ENCODE measurements at regions not wholly inside any gene's neighbourhood (a gene's known extent, or its start where the extent isn't known, plus 50 kb on each side); places are given as distances from the start of the nearest gene placed in this dataset.

DNA sequence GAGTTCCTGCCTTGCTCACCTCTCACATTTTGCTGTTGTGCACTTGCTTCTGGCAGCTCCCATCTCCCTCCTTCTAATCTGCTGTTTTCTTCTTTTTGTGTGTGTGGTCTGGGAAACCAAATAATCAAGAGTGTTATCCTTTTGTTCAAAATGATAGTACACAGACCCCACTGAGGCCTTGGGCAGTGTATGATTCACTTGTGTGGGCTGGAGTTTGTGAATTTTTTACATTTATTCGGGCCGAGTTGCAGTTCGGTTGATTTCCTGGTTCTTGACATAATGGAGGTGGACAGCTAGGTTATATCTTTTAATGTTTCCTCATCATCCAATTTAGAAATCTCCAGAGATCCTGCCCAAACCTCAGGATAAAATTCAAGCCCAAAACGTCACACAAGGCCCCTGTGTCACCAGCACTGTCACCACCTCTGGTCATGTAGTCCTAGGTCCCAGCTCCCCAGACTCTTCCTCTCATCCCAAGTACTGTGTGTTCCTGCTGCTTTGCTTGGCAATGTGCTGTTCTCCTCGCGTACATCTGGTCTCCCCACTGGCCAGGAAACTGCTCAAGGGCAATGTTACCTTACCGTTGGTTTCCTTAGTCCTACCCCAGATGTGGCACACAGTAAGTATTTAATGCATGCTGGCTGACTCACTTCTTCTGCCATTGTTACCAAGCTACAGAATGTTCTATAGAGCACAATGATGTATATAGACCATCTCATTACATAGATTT lies 55.7 kb upstream of the PHACTR2 start:
- TF ChIP-seq, protein P1, sequence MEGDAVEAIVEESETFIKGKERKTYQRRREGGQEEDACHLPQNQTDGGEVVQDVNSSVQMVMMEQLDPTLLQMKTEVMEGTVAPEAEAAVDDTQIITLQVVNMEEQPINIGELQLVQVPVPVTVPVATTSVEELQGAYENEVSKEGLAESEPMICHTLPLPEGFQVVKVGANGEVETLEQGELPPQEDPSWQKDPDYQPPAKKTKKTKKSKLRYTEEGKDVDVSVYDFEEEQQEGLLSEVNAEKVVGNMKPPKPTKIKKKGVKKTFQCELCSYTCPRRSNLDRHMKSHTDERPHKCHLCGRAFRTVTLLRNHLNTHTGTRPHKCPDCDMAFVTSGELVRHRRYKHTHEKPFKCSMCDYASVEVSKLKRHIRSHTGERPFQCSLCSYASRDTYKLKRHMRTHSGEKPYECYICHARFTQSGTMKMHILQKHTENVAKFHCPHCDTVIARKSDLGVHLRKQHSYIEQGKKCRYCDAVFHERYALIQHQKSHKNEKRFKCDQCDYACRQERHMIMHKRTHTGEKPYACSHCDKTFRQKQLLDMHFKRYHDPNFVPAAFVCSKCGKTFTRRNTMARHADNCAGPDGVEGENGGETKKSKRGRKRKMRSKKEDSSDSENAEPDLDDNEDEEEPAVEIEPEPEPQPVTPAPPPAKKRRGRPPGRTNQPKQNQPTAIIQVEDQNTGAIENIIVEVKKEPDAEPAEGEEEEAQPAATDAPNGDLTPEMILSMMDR (IDR thresholded peaks at IDR 0.05; ENCODE audit: low read depth, low read length), result no peak
- peak; percentile 8 for DNase-seq (ENCODE audit: low read depth, low spot score)
- H3K4me3 ChIP-seq (ENCODE audit: low read depth, low read length), result no peak overlapping the region
- in situ Hi-C loops (cut with HindIII; ENCODE audit: low sequenced_read_pairs), result no loop called here

DNA sequence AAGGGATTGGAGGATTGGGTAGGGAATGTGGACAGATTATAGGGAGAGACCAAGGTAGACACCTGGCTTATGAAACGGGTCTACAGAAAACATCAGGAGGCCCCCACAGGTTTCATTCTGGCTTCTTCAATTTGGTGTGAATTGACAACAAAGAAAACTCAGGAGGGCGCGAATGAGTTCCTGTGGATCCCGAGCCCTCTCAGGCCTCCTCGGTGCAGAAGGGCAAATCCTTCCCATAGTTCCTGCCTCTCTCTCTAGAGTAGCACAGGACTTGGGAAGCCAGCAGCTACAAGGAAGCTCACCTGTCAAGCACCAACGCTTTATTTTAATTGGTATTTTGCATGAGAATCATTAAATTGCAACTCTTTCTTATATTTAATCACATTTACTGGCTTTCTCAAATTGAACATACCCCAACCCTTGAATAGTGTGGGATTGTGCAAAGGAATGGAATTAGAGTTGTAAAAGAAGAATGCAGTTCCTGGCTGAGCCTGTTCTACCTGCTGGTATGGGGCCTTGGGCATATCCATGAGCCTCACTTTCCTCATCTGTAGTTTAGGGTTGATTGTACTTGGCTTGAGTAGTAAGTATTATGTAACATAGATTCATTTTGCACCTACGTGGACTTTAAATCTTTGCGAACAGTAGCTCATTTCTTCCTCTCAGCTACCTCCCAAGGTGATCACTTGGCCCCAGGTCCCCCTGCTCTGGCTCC lies 56.4 kb upstream of the PHACTR2 start:
- in situ Hi-C loops (cut with HindIII; ENCODE audit: low sequenced_read_pairs), result no loop called here
- no peak overlapping the region for H3K4me3 ChIP-seq (ENCODE audit: low read depth, low read length)
- TF ChIP-seq, protein P1 (IDR thresholded peaks at IDR 0.05; ENCODE audit: low read depth, low read length), result no peak
- no peak for DNase-seq (ENCODE audit: low read depth, low spot score)

DNA sequence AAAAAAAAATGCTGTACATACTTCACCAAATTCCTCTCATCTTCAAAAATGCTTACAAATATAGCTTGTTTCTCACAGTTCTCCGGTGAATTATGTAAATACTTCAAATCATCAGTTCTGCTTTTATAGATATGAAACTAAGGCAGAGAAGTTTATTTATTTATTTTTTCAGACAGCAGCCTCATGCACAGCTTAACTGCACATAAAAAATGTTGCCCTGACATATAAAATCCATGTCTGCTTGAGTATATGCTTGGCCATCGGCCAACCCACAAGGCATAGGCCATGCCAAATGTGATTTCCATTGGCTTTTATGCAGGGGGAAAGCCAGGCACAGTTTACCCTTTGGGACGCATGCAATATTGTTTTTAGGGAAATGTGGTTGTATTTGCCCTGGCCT lies 57.3 kb upstream of the PHACTR2 start:
- peak; percentile 42 for DNase-seq (ENCODE audit: low read depth, low spot score)

DNA sequence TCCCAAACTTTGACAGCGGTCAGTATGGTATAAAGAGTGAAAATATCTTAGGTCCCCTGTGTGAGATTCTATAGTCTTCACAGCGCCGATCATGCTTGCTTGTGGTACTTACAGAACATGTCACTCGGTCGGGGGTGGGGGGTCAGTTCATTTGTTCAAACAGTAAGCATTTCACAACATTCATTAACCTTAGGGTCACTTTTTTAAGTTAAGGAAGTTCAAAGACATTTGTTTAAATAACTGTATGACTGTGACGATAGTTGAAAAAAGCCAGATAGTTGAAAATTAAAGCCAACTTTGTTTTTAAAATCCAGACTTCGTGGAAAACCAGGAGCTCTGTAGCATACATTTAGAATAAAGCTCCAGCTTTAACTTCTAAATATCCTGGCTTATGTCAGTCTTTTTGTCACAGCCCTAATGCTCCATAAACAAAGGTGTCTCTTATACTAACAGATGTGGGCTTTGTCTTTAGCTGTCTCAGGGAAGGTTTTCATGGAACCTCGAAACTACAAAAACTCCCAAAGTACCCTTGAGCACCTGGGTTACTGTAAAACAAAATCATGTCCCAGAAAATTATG lies 57.9 kb upstream of the PHACTR2 start:
- no peak overlapping the region for H3K4me3 ChIP-seq (ENCODE audit: low read depth, low read length)
- in situ Hi-C loops (cut with HindIII; ENCODE audit: low sequenced_read_pairs), result no loop called here
- TF ChIP-seq, protein P1 (IDR thresholded peaks at IDR 0.05; ENCODE audit: low read depth, low read length), result no peak
- DNase-seq (ENCODE audit: low read depth, low spot score), result no peak

More for the DNA sequence above, 57.3 kb upstream of the PHACTR2 start:
- no peak overlapping the region for H3K4me3 ChIP-seq (ENCODE audit: low read depth, low read length)
- TF ChIP-seq, protein P1 (IDR thresholded peaks at IDR 0.05; ENCODE audit: low read depth, low read length), result no peak
- in situ Hi-C loops (cut with HindIII; ENCODE audit: low sequenced_read_pairs), result no loop called here

DNA sequence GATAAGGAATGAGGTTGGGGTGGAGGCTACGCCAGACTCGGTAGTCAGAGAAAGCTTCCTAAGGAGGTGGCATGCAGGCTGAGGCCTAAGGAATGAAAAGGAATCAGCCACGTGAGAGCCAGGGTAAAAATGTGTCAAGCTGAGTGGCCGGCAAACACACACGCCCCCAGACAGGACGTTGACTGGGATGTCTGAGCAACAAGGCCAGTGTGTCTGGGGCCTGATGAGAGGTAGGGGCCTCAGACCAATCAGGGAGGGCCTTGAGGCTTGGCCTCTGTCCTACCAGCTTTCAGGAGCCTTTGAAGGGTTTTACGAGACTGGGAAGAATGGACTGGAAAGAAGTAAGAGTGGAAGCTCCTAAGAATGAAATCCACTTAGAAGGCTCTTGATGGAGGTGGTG lies 61.0 kb upstream of the PHACTR2 start:
- H3K4me3 ChIP-seq (ENCODE audit: low read depth, low read length), result no peak overlapping the region
- in situ Hi-C loops (cut with HindIII; ENCODE audit: low sequenced_read_pairs), result no loop called here
- TF ChIP-seq, protein P1 (IDR thresholded peaks at IDR 0.05; ENCODE audit: low read depth, low read length), result no peak
- DNase-seq (ENCODE audit: low read depth, low spot score), result no peak

DNA sequence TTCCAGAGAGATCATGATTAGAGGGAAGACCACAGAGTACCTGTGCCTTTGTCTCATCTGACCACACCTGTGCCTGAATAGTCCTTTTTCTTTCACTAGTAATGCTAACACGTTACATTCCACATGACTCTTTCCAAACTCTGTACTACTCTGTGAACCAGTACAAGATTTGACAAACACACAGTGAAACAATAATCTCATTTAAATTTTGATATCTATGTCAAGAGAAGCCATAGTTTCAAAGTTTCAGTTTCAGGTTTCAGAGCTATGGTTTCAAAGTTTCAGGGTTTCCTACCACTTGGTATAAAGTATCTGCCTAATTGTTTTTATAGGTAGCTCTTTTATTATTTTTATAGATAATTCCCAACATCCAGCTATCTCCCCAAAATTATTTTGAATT lies 62.0 kb upstream of the PHACTR2 start:
- TF ChIP-seq, protein P1 (IDR thresholded peaks at IDR 0.05; ENCODE audit: low read depth, low read length), result no peak
- in situ Hi-C loops (cut with HindIII; ENCODE audit: low sequenced_read_pairs), result no loop called here
- no peak overlapping the region for H3K4me3 ChIP-seq (ENCODE audit: low read depth, low read length)
- no peak for DNase-seq (ENCODE audit: low read depth, low spot score)

Measured in astrocyte of the spinal cord (primary cell).